Astrocyte of the hippocampus (primary cell): ENCODE measurements at regions not wholly inside any gene's neighbourhood (a gene's known extent, or its start where the extent isn't known, plus 50 kb on each side); places are given as distances from the start of the nearest gene placed in this dataset.
"Not testable (repeated sequence)": the region's sequence is repeated elsewhere in the genome, so short reads cannot be mapped to it uniquely, and the experiment has no call there.

Experiments used
- DNase-seq: peaks from one replicate; pipeline ENCODE4 v3.0.0; 2011; ENCODE audit warnings: low read depth, low spot score

DNA sequence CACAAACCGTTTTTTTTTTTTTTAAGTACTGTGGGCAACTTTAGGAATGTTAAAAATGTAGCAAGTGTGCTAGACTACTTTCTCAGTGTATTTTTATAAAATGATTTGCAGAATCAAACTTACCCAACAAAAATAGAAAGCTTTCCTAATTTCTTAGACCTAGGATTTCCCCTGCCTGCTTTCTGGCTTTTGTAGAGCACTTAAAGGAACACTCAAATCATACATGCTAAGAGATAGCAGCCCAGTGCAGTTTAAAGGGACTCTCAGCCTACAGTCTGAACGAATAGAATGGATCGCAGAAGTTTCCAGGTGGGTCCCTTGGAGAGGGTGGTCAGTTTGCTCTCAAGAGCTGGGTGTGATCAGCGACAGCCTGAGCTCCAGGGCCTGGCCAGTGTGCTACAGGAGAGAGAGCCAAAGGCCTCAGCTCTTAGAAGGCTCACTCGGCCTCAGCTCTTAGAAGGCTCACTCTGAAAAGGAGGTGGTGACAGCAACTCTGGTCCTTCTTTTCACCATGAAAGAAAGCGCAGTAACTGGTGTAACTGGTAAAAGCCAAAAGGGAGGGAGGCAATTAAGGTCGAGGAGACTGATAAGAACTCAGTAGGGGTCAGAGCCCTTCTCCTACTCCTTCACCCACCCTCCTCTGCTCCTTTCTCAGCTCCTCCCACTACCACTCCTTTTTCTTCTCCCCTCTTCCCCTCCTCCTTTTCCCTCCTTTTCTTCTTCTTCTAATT, 142.4 kb downstream of the ZFP64 start:
- DNase-seq: peak; percentile 62

- peak; percentile 84 for DNase-seq
Measured at GRCh38 chr20:52047811-52048764, 143.5 kb downstream of the ZFP64 start.

DNA sequence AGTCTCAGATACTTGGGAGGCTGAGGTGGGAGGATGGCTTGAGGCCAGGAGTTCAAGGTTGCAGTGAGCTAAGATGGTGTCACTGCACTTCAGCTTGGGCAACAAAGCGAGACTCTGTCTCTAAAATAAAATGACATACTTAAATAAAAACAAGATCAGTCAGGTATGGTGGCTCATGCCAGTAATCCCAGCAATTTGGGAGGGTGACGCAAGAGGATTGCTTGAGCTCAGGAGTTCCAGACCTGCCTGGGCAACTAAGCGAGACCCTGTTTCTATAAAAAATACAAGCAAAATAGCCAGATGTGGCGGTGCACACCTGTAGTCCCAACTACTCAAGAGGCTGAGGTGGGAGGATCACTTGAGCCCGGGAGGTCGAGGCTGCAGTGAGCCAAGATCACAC, 149.6 kb downstream of the ZFP64 start:
- no peak for DNase-seq

DNA sequence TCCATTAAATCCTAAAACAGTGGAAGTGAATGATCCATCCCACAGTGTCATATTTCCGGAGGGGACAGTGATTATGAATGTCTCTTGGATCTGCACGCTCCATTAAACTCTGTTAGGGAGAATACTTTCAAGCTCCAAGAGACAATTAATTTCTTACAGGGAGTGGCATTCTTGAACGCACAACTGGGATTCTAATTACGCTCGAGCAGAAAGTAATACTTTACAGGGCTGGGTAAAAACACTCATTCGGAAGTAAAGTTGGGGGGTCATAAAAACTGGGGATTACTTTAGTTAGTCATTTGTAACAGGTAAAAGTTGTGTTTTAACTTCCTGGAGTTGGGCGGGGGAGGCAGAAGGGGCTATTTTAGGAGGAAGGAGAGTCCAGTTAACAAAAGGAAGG, 151.8 kb downstream of the ZFP64 start:
- DNase-seq: no peak

GRCh38 chr20:52038632-52039031, 152.9 kb downstream of the ZFP64 start:
- not testable (repeated sequence) for DNase-seq

DNA sequence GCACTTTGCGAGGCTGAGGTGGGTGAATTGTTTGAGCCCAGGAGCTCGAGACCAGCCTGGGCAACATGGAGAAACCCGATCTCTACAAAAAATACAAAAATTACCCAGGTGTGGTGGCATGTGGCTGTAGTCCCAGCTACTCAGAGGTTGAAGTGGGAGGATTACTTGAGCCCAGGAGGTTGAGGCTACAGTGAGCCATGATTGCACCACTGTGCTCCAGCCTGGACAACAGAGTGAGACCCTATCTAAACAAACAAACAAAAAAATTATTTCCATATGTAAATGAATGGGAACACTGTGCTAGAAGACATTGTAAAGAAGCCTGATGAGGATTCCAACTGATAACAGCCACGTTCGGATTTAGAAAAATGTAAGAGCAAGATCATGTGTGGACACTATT, 154.2 kb downstream of the ZFP64 start:
- no peak for DNase-seq

- DNase-seq: no peak
Measured at GRCh38 chr20:52035977-52036376, 155.6 kb downstream of the ZFP64 start.

DNA sequence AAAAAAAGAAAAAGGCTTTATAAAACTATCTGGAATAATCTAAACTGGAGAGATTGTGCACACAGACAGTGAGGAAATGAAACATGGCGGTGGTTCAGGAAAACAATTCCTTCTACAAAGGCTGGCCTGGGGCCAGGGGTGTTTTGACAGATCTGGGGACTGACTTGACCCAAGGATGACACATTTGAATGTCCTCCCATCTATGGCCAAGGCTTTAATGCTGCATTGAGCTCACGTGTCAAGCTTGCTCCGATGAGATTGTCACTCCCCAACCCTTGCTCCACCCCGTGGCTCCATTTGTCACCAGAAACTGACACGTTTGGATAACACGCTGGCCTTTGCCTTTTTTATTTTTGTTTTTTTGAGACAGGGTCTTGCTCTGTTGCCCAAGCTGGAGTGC, 156.1 kb downstream of the ZFP64 start:
- no peak for DNase-seq

GRCh38 chr20:52034581-52034980, 157.0 kb downstream of the ZFP64 start:
- DNase-seq: no peak

- DNase-seq: no peak
Measured at GRCh38 chr20:52033313-52033712, 158.3 kb downstream of the ZFP64 start.

DNA sequence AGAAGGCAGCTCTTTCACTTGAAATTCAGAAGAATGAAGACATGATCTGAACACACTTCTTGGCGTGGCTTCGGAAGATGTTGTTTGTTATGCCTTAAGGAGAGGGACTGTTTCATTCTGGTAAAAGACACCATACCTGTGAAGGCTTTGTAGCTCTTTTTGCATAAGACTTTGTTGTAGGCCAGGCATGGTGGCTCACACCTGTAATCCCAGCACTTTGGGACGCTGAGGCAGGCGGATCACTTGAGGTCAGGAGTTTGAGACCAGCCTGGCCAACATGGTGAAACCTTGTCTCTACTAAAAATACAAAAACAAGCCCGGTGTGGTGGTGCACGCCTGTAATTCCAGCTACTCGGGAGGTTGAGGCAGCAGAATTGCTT, 159.3 kb downstream of the ZFP64 start:
- DNase-seq: not testable (repeated sequence)

- DNase-seq: peak; percentile 90
Measured at GRCh38 chr20:52031563-52032303, 159.8 kb downstream of the ZFP64 start.

DNA sequence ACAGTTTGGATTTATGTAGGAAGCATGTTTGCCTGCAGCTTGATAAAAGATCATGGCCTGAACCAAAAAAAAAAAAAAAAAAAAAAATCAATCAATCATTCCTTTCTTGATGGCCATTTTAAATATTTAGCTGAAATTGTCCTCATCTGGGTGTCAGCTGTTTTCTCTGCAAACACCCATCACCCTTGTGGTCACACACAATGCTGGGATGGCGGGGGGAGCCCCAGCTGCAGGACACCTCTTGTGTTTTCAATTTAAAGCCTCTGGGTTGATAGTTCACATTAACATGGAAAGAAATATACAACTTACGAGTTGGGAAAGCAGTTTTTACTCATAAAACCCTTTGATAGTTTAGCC, 160.4 kb downstream of the ZFP64 start:
- no peak for DNase-seq

GRCh38 chr20:52029129-52029528, 162.4 kb downstream of the ZFP64 start:
- not testable (repeated sequence) for DNase-seq

- DNase-seq: no peak
Measured at GRCh38 chr20:52025938-52026337, 165.6 kb downstream of the ZFP64 start.

GRCh38 chr20:52019313-52019712, 172.3 kb downstream of the ZFP64 start:
- no peak for DNase-seq

DNA sequence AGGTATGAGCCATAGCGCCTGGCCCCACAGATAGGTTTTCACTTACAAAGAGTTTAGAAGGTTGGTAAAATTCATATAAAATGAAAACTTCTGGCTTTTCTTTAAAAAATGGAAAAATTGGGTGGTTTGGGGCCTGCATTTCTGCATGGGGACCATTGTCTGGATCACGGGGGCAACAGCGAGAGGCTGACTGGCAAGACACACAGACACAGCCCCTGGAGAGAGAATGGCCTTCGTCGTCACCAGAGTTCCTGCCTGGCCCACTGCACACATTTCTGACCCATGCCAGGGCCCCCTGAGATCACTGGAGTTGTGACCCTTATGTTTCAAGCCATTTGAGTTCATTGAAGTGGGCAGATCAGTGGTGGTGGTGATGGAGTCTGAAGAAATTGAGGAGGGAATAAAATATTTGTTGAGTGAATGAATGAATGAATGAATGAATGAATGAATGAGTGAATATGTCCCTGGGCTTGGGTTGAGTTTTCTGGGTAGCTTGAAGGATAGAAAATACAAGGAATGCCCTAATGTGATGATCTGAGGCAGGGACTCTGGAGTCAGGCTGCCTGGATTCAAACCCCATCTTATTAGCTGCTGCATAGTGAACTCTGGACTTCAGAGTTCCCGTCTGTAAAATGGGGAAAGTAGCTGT, 173.8 kb downstream of the ZFP64 start:
- no peak for DNase-seq

GRCh38 chr20:52016022-52016421, 175.6 kb downstream of the ZFP64 start:
- no peak for DNase-seq

DNA sequence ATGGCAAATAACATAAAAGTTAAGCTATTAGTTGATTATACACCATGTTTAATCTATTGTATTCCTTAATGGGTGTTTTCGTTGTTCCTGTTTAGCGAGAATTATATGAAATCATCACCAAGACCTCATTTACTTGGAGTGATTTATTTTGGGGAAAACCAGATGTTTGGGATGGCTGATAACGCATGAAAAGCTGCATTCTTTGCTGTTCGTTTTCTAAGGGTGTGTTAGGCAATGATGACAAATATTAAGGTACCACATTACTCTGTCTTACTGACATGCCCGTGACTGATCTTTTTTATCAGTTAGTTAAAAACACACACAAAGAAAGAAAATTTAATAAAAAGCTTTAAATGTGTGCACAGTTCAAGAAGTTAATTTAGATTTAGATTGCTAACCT, 176.4 kb downstream of the ZFP64 start:
- DNase-seq: no peak

DNA sequence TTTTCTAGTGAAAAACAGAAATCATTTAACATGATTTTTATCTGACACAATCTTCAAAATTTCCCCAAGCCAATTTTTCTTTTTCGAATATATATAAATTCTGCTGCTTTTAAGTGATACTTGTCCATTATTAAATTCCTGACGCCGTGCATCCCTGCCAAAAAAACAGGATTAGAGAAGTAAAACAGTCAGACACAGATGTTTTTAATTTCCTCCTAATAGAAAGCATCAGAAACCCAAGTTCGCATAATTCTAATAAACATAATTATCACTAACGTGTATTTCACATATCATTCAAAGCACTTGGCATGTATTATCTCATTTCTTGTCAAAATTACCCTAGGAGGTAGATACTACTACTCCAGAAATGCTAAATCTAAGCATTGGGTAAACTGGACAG, 179.5 kb downstream of the ZFP64 start:
- no peak for DNase-seq

DNA sequence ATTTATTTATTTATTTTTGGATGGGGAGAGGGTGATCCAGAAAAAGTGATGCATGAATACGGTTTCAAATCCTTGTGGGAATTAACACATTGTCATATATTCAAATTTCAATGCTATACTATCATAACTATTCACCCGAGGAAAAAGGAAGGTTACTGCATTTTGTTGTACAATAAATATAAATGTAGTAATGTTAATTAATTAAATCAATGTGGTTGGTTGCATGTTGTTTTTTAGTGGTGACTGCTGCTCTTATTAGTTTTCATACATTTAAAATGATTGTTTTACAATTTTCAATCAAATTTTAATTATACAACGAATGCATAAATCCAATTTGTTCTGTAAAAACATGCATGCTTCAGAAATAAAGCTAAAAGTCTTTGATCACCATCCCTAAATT, 180.5 kb downstream of the ZFP64 start:
- DNase-seq: no peak

DNA sequence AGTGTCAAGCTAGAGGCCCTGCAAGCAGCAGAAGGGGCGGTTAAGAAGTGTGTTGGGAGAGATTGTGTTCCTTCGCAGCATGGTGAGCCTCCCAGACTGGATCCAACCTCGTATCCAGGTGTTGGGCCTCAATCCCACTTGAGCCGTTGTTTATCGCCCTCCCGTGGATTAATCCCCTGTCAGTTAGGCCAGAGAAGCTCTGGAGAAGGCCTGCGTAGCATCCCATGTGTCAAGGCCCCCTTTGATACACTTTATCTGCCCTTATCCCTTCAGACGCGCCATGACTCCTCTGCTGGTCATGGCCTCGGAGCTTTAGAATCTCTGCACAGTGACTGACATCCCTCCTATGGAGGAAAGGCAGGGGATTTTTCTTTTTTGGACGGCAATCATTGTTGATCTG, 181.0 kb downstream of the ZFP64 start:
- DNase-seq: no peak
